HCT116 (cell line): ENCODE measurements at regions not wholly inside any gene's neighbourhood (a gene's known extent, or its start where the extent isn't known, plus 50 kb on each side); places are given as distances from the start of the nearest gene placed in this dataset.

Source experiments
- ATAC-seq: fragments of 200-7000 bp; cut with Tn5 transposase; 2 replicates; pipeline ENCODE4 v1.9.1; 2020; ENCODE audit warnings: mild to moderate bottlenecking, moderate library complexity
- BruUV-seq: library from RNA; stranded (reverse); fragments of 400-500 nt; replicated peaks from 2 replicates; lab custom pipeline; 2021; lab: Mats Ljungman, UMichigan
- CTCF ChIA-PET: fragments of 300-600 bp; sonication (Branson Sonifier 250); formaldehyde crosslinking; loops from one replicate; lab custom pipeline; 2021; ENCODE audit warnings: antibody characterized with exemption; lab: Charles Lee
- POLR2A ChIA-PET: fragments of 300-600, 350-600 bp; sonication (Branson Sonifier 250); formaldehyde crosslinking; loops from one replicate; lab custom pipeline; 2021; ENCODE audit warnings: antibody characterized with exemption; lab: Charles Lee
- RAD21 ChIA-PET, 2 experiments: fragments of 300-600 bp; sonication (Branson Sonifier 250); formaldehyde crosslinking; loops; one replicate each; lab custom pipeline; 2023; ENCODE audit warnings: low total read pairs in 2 of 2; ENCODE audit not compliant: uncharacterized antibody in 2 of 2, unreplicated experiment in 2 of 2, low non-redundant PET in 1 of 2; lab: Charles Lee
- DNase-seq: peaks from one replicate; pipeline ENCODE4 v3.0.0-alpha.2; 2010; ENCODE audit warnings: low read depth, low spot score
- H2AFZ ChIP-seq: fragments of 200-600 bp; shearing (Covaris generic), sonication (generic); 2 replicates; pipeline ENCODE4 v1.6.1; 2017; ENCODE audit warnings: low read depth, mixed run types, mixed read lengths, antibody characterized with exemption, low read length; ENCODE audit not compliant: poor library complexity, severe bottlenecking
- H3K27ac ChIP-seq: 2 replicates; pipeline ENCODE4 v1.5.1; 2012; ENCODE audit warnings: low read depth, low read length
- H3K27me3 ChIP-seq: fragments of 200-600 bp; sonication (generic); 2 replicates; pipeline ENCODE4 v1.6.1; 2016; ENCODE audit warnings: mixed run types, low read length, mixed read lengths; ENCODE audit not compliant: insufficient read depth
- H3K36me3 ChIP-seq, 2 experiments: fragments of 200-500 bp in 1 of 2; fragments of 200-600 bp in 1 of 2; sonication (Bioruptor generic) in 1 of 2; sonication (generic) in 1 of 2; 2 replicates each; pipeline versions ENCODE4 v1.5.1 to v1.6.1; 2014 to 2016; ENCODE audit warnings: low read length in 2 of 2, inconsistent platforms in 1 of 2, mixed read lengths in 1 of 2, mixed run types in 1 of 2; ENCODE audit not compliant: insufficient read depth in 2 of 2, control insufficient read depth in 1 of 2
- H3K4me1 ChIP-seq, 2 experiments: fragments of 200-600 bp in 1 of 2; sonication (generic) in 1 of 2; 2 replicates each; pipeline versions ENCODE4 v1.5.1 to v1.6.1; 2012 to 2017; ENCODE audit warnings: low read length in 2 of 2, inconsistent platforms in 1 of 2, mild to moderate bottlenecking in 1 of 2, mixed read lengths in 1 of 2, mixed run types in 1 of 2, moderate library complexity in 1 of 2; ENCODE audit not compliant: insufficient read depth in 2 of 2, control insufficient read depth in 1 of 2
- H3K4me2 ChIP-seq: fragments of 200-600 bp; sonication (generic); 2 replicates; pipeline ENCODE4 v1.6.1; 2017; ENCODE audit warnings: mixed run types, low read length, mixed read lengths
- H3K4me3 ChIP-seq, 2 experiments: fragments of 200-600 bp in 1 of 2; sonication (generic) in 1 of 2; replicated peaks in 1 of 2; 2 replicates each; pipeline ENCODE4 v1.5.1; 2011 to 2016; ENCODE audit warnings: low read length in 2 of 2, control low read depth in 1 of 2, low read depth in 1 of 2, mild to moderate bottlenecking in 1 of 2, mixed read lengths in 1 of 2, mixed run types in 1 of 2
- H3K79me2 ChIP-seq: fragments of 200-600 bp; sonication (generic); 2 replicates; pipeline ENCODE4 v1.6.1; 2017; ENCODE audit warnings: mild to moderate bottlenecking, mixed run types, low read length, moderate library complexity, mixed read lengths; ENCODE audit not compliant: insufficient read depth
- H3K9ac ChIP-seq: fragments of 200-600 bp; sonication (generic); 2 replicates; pipeline ENCODE4 v1.6.1; 2016; ENCODE audit warnings: low read length, mixed read lengths
- H3K9me2 ChIP-seq: fragments of 200-600 bp; sonication (generic), shearing (Covaris generic); 2 replicates; pipeline ENCODE4 v1.6.1; 2017; ENCODE audit warnings: mixed run types, mild to moderate bottlenecking, moderate library complexity; ENCODE audit not compliant: insufficient read depth
- H3K9me3 ChIP-seq, 2 experiments: fragments of 200-500 bp in 1 of 2; fragments of 200-600 bp in 1 of 2; sonication (Bioruptor generic) in 1 of 2; sonication (generic) in 1 of 2; 2 replicates each; pipeline ENCODE4 v1.6.1; 2014 to 2017; ENCODE audit warnings: low read length in 2 of 2, mixed read lengths in 2 of 2, inconsistent platforms in 1 of 2, low read depth in 1 of 2, mild to moderate bottlenecking in 1 of 2, mixed run types in 1 of 2, moderate library complexity in 1 of 2; ENCODE audit not compliant: control insufficient read depth in 1 of 2, insufficient read depth in 1 of 2
- H4K20me1 ChIP-seq: fragments of 200-600 bp; sonication (generic), shearing (Covaris generic); 2 replicates; pipeline ENCODE4 v1.6.1; 2017; ENCODE audit warnings: mixed run types, mild to moderate bottlenecking, moderate library complexity; ENCODE audit not compliant: insufficient read depth
- ATF3 ChIP-seq: IDR thresholded peaks from 2 replicates; pipeline ENCODE4 v1.6.1; 2012
- CBX3 ChIP-seq: IDR thresholded peaks from 2 replicates; pipeline ENCODE4 v1.6.1; 2012; ENCODE audit warnings: low read depth
- CEBPB ChIP-seq: IDR thresholded peaks from 2 replicates; pipeline ENCODE4 v1.6.1; 2012; ENCODE audit warnings: low read depth
- EGR1 ChIP-seq: IDR thresholded peaks from 2 replicates; pipeline ENCODE4 v1.6.1; 2012; ENCODE audit warnings: low read depth
- ELF1 ChIP-seq: IDR thresholded peaks from 2 replicates; pipeline ENCODE4 v1.6.1; 2012; ENCODE audit warnings: low read depth, borderline replicate concordance
- EZH2phosphoT487 ChIP-seq: fragments of 200-600 bp; IDR thresholded peaks from 2 replicates; pipeline ENCODE4 v1.6.1; 2018; ENCODE audit warnings: antibody characterized with exemption, borderline replicate concordance
- JUND ChIP-seq: IDR thresholded peaks from 2 replicates; pipeline ENCODE4 v1.6.1; 2012
- POLR2AphosphoS5 ChIP-seq: IDR thresholded peaks from 2 replicates; pipeline ENCODE4 v1.6.1; 2011; ENCODE audit warnings: mild to moderate bottlenecking, low read depth, low read length, moderate library complexity
- SIN3A ChIP-seq: IDR thresholded peaks from 2 replicates; pipeline ENCODE4 v1.6.1; 2012; ENCODE audit warnings: low read depth
- SP1 ChIP-seq: IDR thresholded peaks from 2 replicates; pipeline ENCODE4 v1.6.1; 2012; ENCODE audit warnings: low read depth
- SRF ChIP-seq: IDR thresholded peaks from 2 replicates; pipeline ENCODE4 v1.6.1; 2012; ENCODE audit warnings: low read depth
- TCF7L2 ChIP-seq: IDR thresholded peaks from 2 replicates; pipeline ENCODE4 v1.7.0; 2011; ENCODE audit warnings: borderline replicate concordance, inconsistent platforms; ENCODE audit not compliant: insufficient read depth, insufficient read length; ENCODE audit errors: extremely low read depth
- YY1 ChIP-seq: IDR thresholded peaks from 2 replicates; pipeline ENCODE4 v1.6.1; 2011; ENCODE audit warnings: low read length, low read depth, moderate library complexity, mild to moderate bottlenecking; ENCODE audit not compliant: insufficient replicate concordance; ENCODE audit errors: extremely low read depth
- ZBTB33 ChIP-seq: IDR thresholded peaks from 2 replicates; pipeline ENCODE4 v1.6.1; 2011; ENCODE audit warnings: mild to moderate bottlenecking, low read length, moderate library complexity; ENCODE audit not compliant: insufficient replicate concordance; ENCODE audit errors: extremely low read depth
- ZFX ChIP-seq: fragments of 450-650 bp; IDR thresholded peaks from 2 replicates; pipeline ENCODE4 v1.6.1; 2017
- intact Hi-C: fragments of 100-400 bp; cut with micrococcal nuclease; formaldehyde crosslinking; loops from 2 replicates; pipeline ENCODE4 v1.10.0; 2022
- TF ChIP-seq, protein P1 (sequence below): IDR thresholded peaks from 2 replicates; pipeline ENCODE4 v1.6.1; 2012; ENCODE audit warnings: low read depth

- H3K36me3 ChIP-seq = no peaks in the 10 kb centered on the region
- no peaks in the 10 kb centered on the region for H3K4me1 ChIP-seq
- no TSS peak for BruUV-seq
- H3K9me3 ChIP-seq = no peaks in the 10 kb centered on the region
- H3K9ac ChIP-seq = no peak overlapping the region
- RAD21 ChIA-PET = no interaction called here
- H3K27ac ChIP-seq = no peak overlapping the region
- intact Hi-C loops = no loop called here
- ATAC-seq = no peak
- no peak overlapping the region for H2AFZ ChIP-seq
- no peak for TF ChIP-seq YY1
- TF ChIP-seq SP1 = no peak
- TF ChIP-seq POLR2AphosphoS5 = no peak
- no peak for TF ChIP-seq SRF
- no peak for TF ChIP-seq JUND
- TF ChIP-seq ZFX = no peak
- TF ChIP-seq ELF1 = no peak
- no peak overlapping the region for H3K4me3 ChIP-seq
- no peaks in the 10 kb centered on the region for H3K9me2 ChIP-seq
- CTCF ChIA-PET = no interaction called here
- H3K27me3 ChIP-seq = no peaks in the 10 kb centered on the region; the same call in 1 of the 2 replicates
- no peak overlapping the region for H3K4me2 ChIP-seq
- POLR2A ChIA-PET = no interaction called here
- H3K79me2 ChIP-seq = no peaks in the 10 kb centered on the region
- H4K20me1 ChIP-seq = no peaks in the 10 kb centered on the region
- no peak for DNase-seq
Measured at GRCh38 chr12:107179871-107180270, 86.5 kb upstream of the CRY1 start.

DNA sequence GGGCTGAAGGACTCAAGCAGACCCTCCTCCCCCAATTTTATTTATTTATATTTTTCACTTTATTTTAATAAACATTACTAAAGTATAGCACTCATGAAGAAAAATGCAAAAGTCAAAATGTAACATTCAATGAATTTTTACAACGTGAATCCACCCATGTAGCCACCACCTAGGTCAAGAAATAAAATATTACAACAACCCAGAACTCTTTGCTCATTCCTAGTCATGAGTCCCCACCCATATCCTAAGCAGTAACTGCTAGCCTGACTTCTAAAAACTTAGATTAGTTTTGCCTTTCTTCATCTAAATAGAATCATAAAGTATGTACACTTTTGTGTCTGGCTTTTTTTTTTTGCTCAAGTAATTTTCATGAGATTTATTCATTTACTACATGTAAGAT is 86.9 kb upstream of the CRY1 start:
- DNase-seq (no peak), ATAC-seq (no peak)
- ChIA-PET RAD21 (no interaction called here), CTCF (no interaction called here), POLR2A (no interaction called here)
- no peak overlapping the region for H3K9ac ChIP-seq
- no peak overlapping the region for H3K27ac ChIP-seq
- no TSS peak for BruUV-seq
- no peaks in the 10 kb centered on the region for H3K36me3 ChIP-seq
- no peak overlapping the region for H2AFZ ChIP-seq
- intact Hi-C loops = no loop called here
- H3K27me3 ChIP-seq = no peaks in the 10 kb centered on the region; the same call in 1 of the 2 replicates
- TF ChIP-seq ATF3 (no peak), TCF7L2 (no peak), SIN3A (no peak), CBX3 (no peak), CEBPB (no peak), EZH2phosphoT487 (no peak), ZBTB33 (no peak), EGR1 (no peak), SRF (no peak), ZFX (no peak)
- TF ChIP-seq, protein P1, sequence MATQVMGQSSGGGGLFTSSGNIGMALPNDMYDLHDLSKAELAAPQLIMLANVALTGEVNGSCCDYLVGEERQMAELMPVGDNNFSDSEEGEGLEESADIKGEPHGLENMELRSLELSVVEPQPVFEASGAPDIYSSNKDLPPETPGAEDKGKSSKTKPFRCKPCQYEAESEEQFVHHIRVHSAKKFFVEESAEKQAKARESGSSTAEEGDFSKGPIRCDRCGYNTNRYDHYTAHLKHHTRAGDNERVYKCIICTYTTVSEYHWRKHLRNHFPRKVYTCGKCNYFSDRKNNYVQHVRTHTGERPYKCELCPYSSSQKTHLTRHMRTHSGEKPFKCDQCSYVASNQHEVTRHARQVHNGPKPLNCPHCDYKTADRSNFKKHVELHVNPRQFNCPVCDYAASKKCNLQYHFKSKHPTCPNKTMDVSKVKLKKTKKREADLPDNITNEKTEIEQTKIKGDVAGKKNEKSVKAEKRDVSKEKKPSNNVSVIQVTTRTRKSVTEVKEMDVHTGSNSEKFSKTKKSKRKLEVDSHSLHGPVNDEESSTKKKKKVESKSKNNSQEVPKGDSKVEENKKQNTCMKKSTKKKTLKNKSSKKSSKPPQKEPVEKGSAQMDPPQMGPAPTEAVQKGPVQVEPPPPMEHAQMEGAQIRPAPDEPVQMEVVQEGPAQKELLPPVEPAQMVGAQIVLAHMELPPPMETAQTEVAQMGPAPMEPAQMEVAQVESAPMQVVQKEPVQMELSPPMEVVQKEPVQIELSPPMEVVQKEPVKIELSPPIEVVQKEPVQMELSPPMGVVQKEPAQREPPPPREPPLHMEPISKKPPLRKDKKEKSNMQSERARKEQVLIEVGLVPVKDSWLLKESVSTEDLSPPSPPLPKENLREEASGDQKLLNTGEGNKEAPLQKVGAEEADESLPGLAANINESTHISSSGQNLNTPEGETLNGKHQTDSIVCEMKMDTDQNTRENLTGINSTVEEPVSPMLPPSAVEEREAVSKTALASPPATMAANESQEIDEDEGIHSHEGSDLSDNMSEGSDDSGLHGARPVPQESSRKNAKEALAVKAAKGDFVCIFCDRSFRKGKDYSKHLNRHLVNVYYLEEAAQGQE = no peak
- H3K4me3 ChIP-seq = no peak overlapping the region
- H3K9me3 ChIP-seq = no peaks in the 10 kb centered on the region
- no peak overlapping the region for H3K4me2 ChIP-seq
- no peaks in the 10 kb centered on the region for H3K79me2 ChIP-seq
- H3K4me1 ChIP-seq = no peaks in the 10 kb centered on the region
- H4K20me1 ChIP-seq = no peaks in the 10 kb centered on the region
- H3K9me2 ChIP-seq = no peaks in the 10 kb centered on the region
